CD4-positive, alpha-beta memory T cell (primary cell): ENCODE measurements at regions not wholly inside any gene's neighbourhood (a gene's known extent, or its start where the extent isn't known, plus 50 kb on each side); places are given as distances from the start of the nearest gene placed in this dataset.
"Not testable (repeated sequence)": the region's sequence is repeated elsewhere in the genome, so short reads cannot be mapped to it uniquely, and the experiment has no call there.

ENCODE experiments used
- CTCF ChIA-PET: fragments of 350-600 bp; sonication (Branson Sonifier 250); formaldehyde crosslinking; loops from one replicate; lab custom pipeline; 2021; ENCODE audit warnings: inconsistent platforms; ENCODE audit not compliant: partially characterized antibody; lab: Charles Lee
- POLR2A ChIA-PET: fragments of 350-600 bp; sonication (Branson Sonifier 250); formaldehyde crosslinking; loops from one replicate; lab custom pipeline; 2021; ENCODE audit not compliant: partially characterized antibody; lab: Charles Lee
- DNase-seq, 5 donors: peaks; one replicate each; pipeline versions ENCODE4 v3.0.0 to v3.0.0-alpha.2; 2020 to 2022; ENCODE audit warnings: mixed read lengths in 1 of 5
- H3K27ac ChIP-seq: one replicate; pipeline ENCODE4 v1.7.0; 2013; ENCODE audit warnings: low read depth, low read length
- H3K27me3 ChIP-seq: 2 replicates; pipeline ENCODE4 v1.7.0; 2013; ENCODE audit warnings: mild to moderate bottlenecking, low read length, moderate library complexity; ENCODE audit not compliant: insufficient read depth
- H3K36me3 ChIP-seq: 2 replicates; pipeline ENCODE4 v1.7.0; 2013; ENCODE audit warnings: mild to moderate bottlenecking, low read length, moderate library complexity; ENCODE audit not compliant: insufficient read depth
- H3K4me1 ChIP-seq: 2 replicates; pipeline ENCODE4 v1.7.0; 2013; ENCODE audit warnings: mild to moderate bottlenecking, low read length, moderate library complexity; ENCODE audit not compliant: insufficient read depth
- H3K4me3 ChIP-seq, 2 donors: one replicate each; pipeline ENCODE4 v1.7.0; 2013; ENCODE audit warnings: low read length in 2 of 2, mild to moderate bottlenecking in 1 of 2
- H3K9me3 ChIP-seq, 2 donors: one replicate each; pipeline ENCODE4 v1.7.0; 2013; ENCODE audit warnings: low read length in 2 of 2, control low read depth in 1 of 2; ENCODE audit not compliant: control insufficient read depth in 1 of 2
- H3K27ac Mint-ChIP-seq, 7 donors: one replicate each; pipeline ENCODE4 v1.8.0; 2020 to 2021; ENCODE audit warnings: mixed read lengths in 7 of 7, mild to moderate bottlenecking in 6 of 7, inconsistent platforms in 3 of 7, moderate library complexity in 3 of 7
- H3K27me3 Mint-ChIP-seq, 2 donors: one replicate each; pipeline ENCODE4 v1.8.0; 2020 to 2021; ENCODE audit warnings: mixed read lengths in 2 of 2
- H3K36me3 Mint-ChIP-seq, 2 donors: one replicate each; pipeline ENCODE4 v1.8.0; 2020 to 2021; ENCODE audit warnings: mixed read lengths in 2 of 2, inconsistent platforms in 1 of 2, mild to moderate bottlenecking in 1 of 2
- H3K4me1 Mint-ChIP-seq, 4 donors: one replicate each; pipeline ENCODE4 v1.8.0; 2020 to 2021; ENCODE audit warnings: mixed read lengths in 4 of 4, mild to moderate bottlenecking in 1 of 4
- H3K4me3 Mint-ChIP-seq, 8 donors: one replicate each; pipeline ENCODE4 v1.8.0; 2020 to 2021; ENCODE audit warnings: mixed read lengths in 8 of 8, mild to moderate bottlenecking in 7 of 8, moderate library complexity in 6 of 8, inconsistent platforms in 3 of 8
- H3K9me3 Mint-ChIP-seq, 8 donors: one replicate each; pipeline ENCODE4 v1.8.0; 2020 to 2021; ENCODE audit warnings: mixed read lengths in 8 of 8, mild to moderate bottlenecking in 5 of 8, inconsistent platforms in 3 of 8, moderate library complexity in 1 of 8
- intact Hi-C: fragments of 100-400 bp; cut with micrococcal nuclease; formaldehyde crosslinking; loops from one replicate; pipeline ENCODE4 v1.15.1; 2023

- intact Hi-C loops = no loop called here
- Histone ChIP-seq H3K9me3 (no peaks in the 10 kb centered on the region), H3K36me3 (no peaks in the 10 kb centered on the region), H3K4me1 (no peaks in the 10 kb centered on the region), H3K27me3 (no peaks in the 10 kb centered on the region), H3K27ac (no peak overlapping the region), H3K4me3 (no peak overlapping the region)
- no peak overlapping the region for H3K27ac Mint-ChIP-seq
- ChIA-PET POLR2A (no interaction called here), CTCF (no interaction called here)
- H3K27me3 Mint-ChIP-seq = no peaks in the 10 kb centered on the region
- H3K4me3 Mint-ChIP-seq = no peak overlapping the region
- no peaks in the 10 kb centered on the region for H3K4me1 Mint-ChIP-seq
- DNase-seq = no peak
- H3K36me3 Mint-ChIP-seq = no peaks in the 10 kb centered on the region
- peaks cover 0 to 12% (median under 1%) of the 10 kb centered on the region in 8 donors for H3K9me3 Mint-ChIP-seq
These were observed 267.3 kb upstream of the AZI2 start for GRCh38 chr3:28615971-28616370.

- peaks cover 0 to 12% (median 2%) of the 10 kb centered on the region in 8 donors for H3K9me3 Mint-ChIP-seq
- no peak overlapping the region for H3K4me3 Mint-ChIP-seq
- Histone ChIP-seq H3K27me3 (no peaks in the 10 kb centered on the region), H3K36me3 (no peaks in the 10 kb centered on the region), H3K27ac (no peak overlapping the region), H3K9me3 (no peaks in the 10 kb centered on the region), H3K4me1 (no peaks in the 10 kb centered on the region), H3K4me3 (no peak overlapping the region)
- ChIA-PET CTCF (no interaction called here), POLR2A (no interaction called here)
- peaks cover 0 to 1% of the 10 kb centered on the region in 2 donors for H3K27me3 Mint-ChIP-seq
- H3K27ac Mint-ChIP-seq = no peak overlapping the region
- no peaks in the 10 kb centered on the region for H3K36me3 Mint-ChIP-seq
- no peak for DNase-seq
- no peaks in the 10 kb centered on the region for H3K4me1 Mint-ChIP-seq
- intact Hi-C loops = no loop called here
These were observed 269.2 kb upstream of the AZI2 start for GRCh38 chr3:28617821-28618220.

GRCh38 chr3:28623106-28623505 lies 274.5 kb upstream of the AZI2 start:
- Histone ChIP-seq H3K9me3 (no peaks in the 10 kb centered on the region), H3K27me3 (no peaks in the 10 kb centered on the region), H3K27ac (no peak overlapping the region), H3K4me3 (no peak overlapping the region), H3K4me1 (no peaks in the 10 kb centered on the region), H3K36me3 (no peaks in the 10 kb centered on the region)
- POLR2A ChIA-PET = no interaction called here
- no peaks in the 10 kb centered on the region for H3K36me3 Mint-ChIP-seq
- DNase-seq = no peak
- peaks cover 0 to 12% (median 3%) of the 10 kb centered on the region in 8 donors for H3K9me3 Mint-ChIP-seq
- H3K4me3 Mint-ChIP-seq = no peak overlapping the region
- no peaks in the 10 kb centered on the region for H3K4me1 Mint-ChIP-seq
- peaks cover 0 to 1% of the 10 kb centered on the region in 2 donors for H3K27me3 Mint-ChIP-seq
- intact Hi-C loops = no loop called here
- no peak overlapping the region for H3K27ac Mint-ChIP-seq
- CTCF ChIA-PET = no interaction called here

- intact Hi-C loops = no loop called here
- no peak overlapping the region for H3K4me3 ChIP-seq
- H3K27ac ChIP-seq = no peak overlapping the region
- peaks cover 0 to 1% of the 10 kb centered on the region in 2 donors for H3K27me3 Mint-ChIP-seq
- H3K27ac Mint-ChIP-seq = no peak overlapping the region
- H3K9me3 Mint-ChIP-seq = peaks cover 0 to 10% (median 3%) of the 10 kb centered on the region in 8 donors
- no peak for DNase-seq
- no peaks in the 10 kb centered on the region for H3K9me3 ChIP-seq
- no peaks in the 10 kb centered on the region for H3K27me3 ChIP-seq
- no peaks in the 10 kb centered on the region for H3K36me3 ChIP-seq
- no peaks in the 10 kb centered on the region for H3K4me1 Mint-ChIP-seq
- ChIA-PET POLR2A (no interaction called here), CTCF (no interaction called here)
- H3K36me3 Mint-ChIP-seq = no peaks in the 10 kb centered on the region
- H3K4me3 Mint-ChIP-seq = no peak overlapping the region
- no peaks in the 10 kb centered on the region for H3K4me1 ChIP-seq
These were observed 275.5 kb upstream of the AZI2 start for GRCh38 chr3:28624084-28624483.

GRCh38 chr3:28627843-28628242 lies 279.2 kb upstream of the AZI2 start:
- H3K9me3 Mint-ChIP-seq, H3K4me1 Mint-ChIP-seq, POLR2A ChIA-PET, H3K27ac Mint-ChIP-seq, CTCF ChIA-PET, H3K27ac ChIP-seq, H3K4me1 ChIP-seq, H3K36me3 ChIP-seq, H3K27me3 Mint-ChIP-seq, H3K4me3 ChIP-seq, intact Hi-C loops, H3K9me3 ChIP-seq, H3K4me3 Mint-ChIP-seq, DNase-seq, H3K27me3 ChIP-seq, H3K36me3 Mint-ChIP-seq: not testable (repeated sequence)

GRCh38 chr3:28634019-28634418 lies 285.4 kb upstream of the AZI2 start:
- no peaks in the 10 kb centered on the region for H3K27me3 ChIP-seq
- H3K4me3 ChIP-seq = no peak overlapping the region
- H3K4me3 Mint-ChIP-seq = no peak overlapping the region
- ChIA-PET CTCF (no interaction called here), POLR2A (no interaction called here)
- no peak for DNase-seq
- H3K27ac Mint-ChIP-seq = no peak overlapping the region
- H3K4me1 ChIP-seq = no peaks in the 10 kb centered on the region
- no peaks in the 10 kb centered on the region for H3K36me3 ChIP-seq
- peaks cover 0 to 7% (median 1%) of the 10 kb centered on the region in 8 donors for H3K9me3 Mint-ChIP-seq
- no peaks in the 10 kb centered on the region for H3K9me3 ChIP-seq
- peaks cover 0 to 2% of the 10 kb centered on the region in 2 donors for H3K27me3 Mint-ChIP-seq
- intact Hi-C loops = no loop called here
- H3K27ac ChIP-seq = no peak overlapping the region
- no peaks in the 10 kb centered on the region for H3K36me3 Mint-ChIP-seq
- H3K4me1 Mint-ChIP-seq = no peaks in the 10 kb centered on the region

GRCh38 chr3:28637742-28638141 lies 289.1 kb upstream of the AZI2 start:
- Mint-ChIP-seq H3K9me3 (peaks cover 0 to 7% (median 1%) of the 10 kb centered on the region in 8 donors), H3K36me3 (no peaks in the 10 kb centered on the region), H3K4me1 (no peaks in the 10 kb centered on the region), H3K27me3 (peaks cover 0 to 2% of the 10 kb centered on the region in 2 donors), H3K4me3 (no peak overlapping the region), H3K27ac (no peak overlapping the region)
- intact Hi-C loops = no loop called here
- no peaks in the 10 kb centered on the region for H3K27me3 ChIP-seq
- H3K27ac ChIP-seq = no peak overlapping the region
- H3K4me1 ChIP-seq = no peaks in the 10 kb centered on the region
- POLR2A ChIA-PET = no interaction called here
- no peaks in the 10 kb centered on the region for H3K36me3 ChIP-seq
- no peaks in the 10 kb centered on the region for H3K9me3 ChIP-seq
- no peak overlapping the region for H3K4me3 ChIP-seq
- CTCF ChIA-PET = no interaction called here
- no peak for DNase-seq

GRCh38 chr3:28645149-28645548 lies 296.5 kb upstream of the AZI2 start:
- no peaks in the 10 kb centered on the region for H3K36me3 ChIP-seq
- H3K27ac ChIP-seq = no peak overlapping the region
- POLR2A ChIA-PET = no interaction called here
- H3K27ac Mint-ChIP-seq = no peak overlapping the region
- H3K4me1 ChIP-seq = no peaks in the 10 kb centered on the region
- H3K27me3 ChIP-seq = no peaks in the 10 kb centered on the region
- no peak overlapping the region for H3K4me3 Mint-ChIP-seq
- CTCF ChIA-PET = no interaction called here
- H3K9me3 ChIP-seq = no peaks in the 10 kb centered on the region
- H3K9me3 Mint-ChIP-seq = peaks cover 0 to 4% (median 0%) of the 10 kb centered on the region in 8 donors
- no peak overlapping the region for H3K4me3 ChIP-seq
- H3K4me1 Mint-ChIP-seq = no peaks in the 10 kb centered on the region
- H3K27me3 Mint-ChIP-seq = no peaks in the 10 kb centered on the region
- no peaks in the 10 kb centered on the region for H3K36me3 Mint-ChIP-seq
- intact Hi-C loops = no loop called here
- DNase-seq = no peak
